K562 (cell line): ENCODE measurements at regions not wholly inside any gene's neighbourhood (a gene's known extent, or its start where the extent isn't known, plus 50 kb on each side); places are given as distances from the start of the nearest gene placed in this dataset.

Experiments used
- ATAC-seq: fragments of 200-7000 bp; cut with Tn5 transposase; 3 replicates; pipeline ENCODE4 v1.9.1; 2020; ENCODE audit warnings: moderate library complexity
- BruUV-seq: library from RNA; stranded (reverse); fragments of 400-500 nt; replicated peaks from 2 replicates; lab custom pipeline; 2021; lab: Mats Ljungman, UMichigan
- CTCF ChIA-PET: fragments of 300-600 bp; formaldehyde crosslinking; extraction: SDS; loops from one replicate; lab custom pipeline; 2021; ENCODE audit warnings: low intra/inter-chr PET ratio; lab: Yijun Ruan, JAX
- POLR2A ChIA-PET: fragments of 300-600, 350-650 bp; sonication (Branson Sonifier 250); formaldehyde crosslinking; extraction: SDS; loops from one replicate; lab custom pipeline; 2021; ENCODE audit warnings: antibody characterized with exemption, inconsistent platforms; lab: Yijun Ruan, JAX
- DNase-seq, 4 experiments: peaks; one replicate each; pipeline versions ENCODE4 v3.0.0 to v3.0.0-alpha.2; 2011 to 2018; ENCODE audit warnings: low spot score in 3 of 4, mixed read lengths in 3 of 4; ENCODE audit errors: extremely low read depth in 1 of 4
- FAIRE-seq: peaks from 2 replicates; lab custom pipeline; 2011; peaks lifted over from hg19 to GRCh38; lab: Jason Lieb, UNC
- H2AFZ ChIP-seq: 2 replicates; pipeline ENCODE4 v1.6.0; 2011; ENCODE audit warnings: low read depth, low read length, control low read depth, inconsistent platforms
- H3K27ac ChIP-seq: fragments of 200-600 bp; 3 replicates; pipeline ENCODE4 v1.8.0; 2011; ENCODE audit warnings: low read depth, mild to moderate bottlenecking, control low read depth, inconsistent platforms, low read length, moderate library complexity, mixed read lengths; ENCODE audit errors: extremely low read depth
- H3K27me3 ChIP-seq, 2 experiments: fragments of 300-600 bp in 1 of 2; 2 replicates in 1 of 2; 3 replicates in 1 of 2; pipeline versions ENCODE4 v1.6.0 to v1.8.0; 2011; ENCODE audit warnings: inconsistent platforms in 2 of 2, low read length in 2 of 2, mild to moderate bottlenecking in 1 of 2, mixed read lengths in 1 of 2, moderate library complexity in 1 of 2; ENCODE audit not compliant: control insufficient read depth in 2 of 2, insufficient read depth in 2 of 2
- H3K36me3 ChIP-seq: fragments of 300-600 bp; 3 replicates; pipeline ENCODE4 v1.8.0; 2011; ENCODE audit warnings: mild to moderate bottlenecking, low read length, inconsistent platforms; ENCODE audit not compliant: control insufficient read depth, insufficient read depth
- H3K4me1 ChIP-seq, 2 experiments: fragments of 200-600 bp in 1 of 2; replicated peaks in 1 of 2; 2 replicates in 1 of 2; 3 replicates in 1 of 2; pipeline versions ENCODE4 v1.5.1 to v1.8.0; 2011; ENCODE audit warnings: inconsistent platforms in 2 of 2, low read length in 2 of 2, mild to moderate bottlenecking in 1 of 2, mixed read lengths in 1 of 2, moderate library complexity in 1 of 2; ENCODE audit not compliant: control insufficient read depth in 2 of 2, insufficient read depth in 2 of 2
- H3K4me2 ChIP-seq: 2 replicates; pipeline ENCODE4 v1.6.1; 2011; ENCODE audit warnings: low read length, control low read depth, inconsistent platforms, mixed read lengths; ENCODE audit not compliant: insufficient read depth
- H3K4me3 ChIP-seq: fragments of 200-600 bp; sonication (generic), shearing (Covaris generic); 2 replicates; pipeline ENCODE4 v1.5.1; 2016; ENCODE audit warnings: control low read depth, inconsistent platforms
- H3K79me2 ChIP-seq: fragments of 200-600 bp; 3 replicates; pipeline ENCODE4 v1.8.0; 2011; ENCODE audit warnings: low read length, inconsistent platforms; ENCODE audit not compliant: control insufficient read depth, insufficient read depth
- H3K9ac ChIP-seq, 2 experiments: 2 replicates each; pipeline versions ENCODE4 v1.6.0 to v1.6.1; 2011; ENCODE audit warnings: low read depth in 2 of 2, low read length in 2 of 2, control low read depth in 1 of 2, inconsistent platforms in 1 of 2, mild to moderate bottlenecking in 1 of 2, mixed read lengths in 1 of 2; ENCODE audit not compliant: insufficient read depth in 1 of 2
- H3K9me1 ChIP-seq: one replicate; pipeline ENCODE4 v1.6.0; 2011; ENCODE audit warnings: inconsistent platforms, mild to moderate bottlenecking, low read length, moderate library complexity; ENCODE audit not compliant: control insufficient read depth, insufficient read depth
- H3K9me3 ChIP-seq: replicated peaks from 2 replicates; pipeline ENCODE4 v1.5.1; 2011; ENCODE audit warnings: low read depth, low read length, inconsistent platforms; ENCODE audit not compliant: control insufficient read depth, insufficient read depth
- H4K20me1 ChIP-seq: replicated peaks from 2 replicates; pipeline ENCODE4 v1.6.1; 2011; ENCODE audit warnings: low read length, inconsistent platforms, mixed read lengths; ENCODE audit not compliant: control insufficient read depth, insufficient read depth
- ELK3 ChIP-seq: fragments of 450-650 bp; formaldehyde crosslinking; IDR thresholded peaks from 2 replicates; pipeline ENCODE4 v1.4.0; 2020; ENCODE audit warnings: mild to moderate bottlenecking
- GMEB1 ChIP-seq: fragments of 250-450 bp; sonication (Bioruptor Pico); IDR thresholded peaks from 2 replicates; pipeline ENCODE4 v1.4.0; 2020; ENCODE audit warnings: mild to moderate bottlenecking
- MCM7 ChIP-seq, 2 experiments: fragments of 450-650 bp; IDR thresholded peaks; 2 replicates each; pipeline ENCODE4 v1.6.1; 2016 to 2018
- POU5F1 ChIP-seq: fragments of 150-350 bp; IDR thresholded peaks from 2 replicates; pipeline ENCODE4 v1.6.1; 2014; ENCODE audit warnings: borderline replicate concordance, low read length, low read depth, mild to moderate bottlenecking; ENCODE audit not compliant: partially characterized antibody
- PRDM10 ChIP-seq: fragments of 450-650 bp; IDR thresholded peaks from 2 replicates; pipeline ENCODE4 v1.6.1; 2018; ENCODE audit not compliant: partially characterized antibody
- SRSF9 ChIP-seq: fragments of 200-400 bp; formaldehyde crosslinking; IDR thresholded peaks from 2 replicates; pipeline ENCODE4 v1.6.1; 2017; ENCODE audit warnings: low read depth, low read length, borderline replicate concordance
- SUPT5H ChIP-seq: fragments of 450-650 bp; IDR thresholded peaks from 2 replicates; pipeline ENCODE4 v1.6.1; 2016
- TRIM25 ChIP-seq: fragments of 450-650 bp; IDR thresholded peaks from 2 replicates; pipeline ENCODE4 v1.7.0; 2016; ENCODE audit warnings: borderline replicate concordance
- ZNF274 ChIP-seq: IDR thresholded peaks from 2 replicates; pipeline ENCODE4 v1.6.1; 2011; ENCODE audit warnings: low read depth, mild to moderate bottlenecking, low read length, moderate library complexity, borderline replicate concordance
- ZNF655 ChIP-seq: fragments of 250-450 bp; sonication (Bioruptor Pico); IDR thresholded peaks from 2 replicates; pipeline ENCODE4 v1.5.0; 2021
- WGBS: fragments of 100-300 bp; shearing (Covaris generic); methylation state at CpG from one replicate; pipeline ENCODE4 v1.1.6; 2016; ENCODE audit warnings: low coverage, mixed read lengths; ENCODE audit not compliant: insufficient coverage; ENCODE audit errors: missing lambda C conversion rate; 5-methylcytosine and 5-hydroxymethylcytosine counted together
- in situ Hi-C: fragments of 300-500 bp; cut with MboI; formaldehyde crosslinking; loops from 4 replicates; pipeline ENCODE4 v1.15.0; 2018; ENCODE audit warnings: inconsistent platforms, mixed read lengths
- intact Hi-C: fragments of 100-400 bp; cut with micrococcal nuclease; formaldehyde crosslinking; loops from 2 replicates; pipeline ENCODE4 v1.14.2; 2022

GRCh38 chr4:31051151-31051550, 331.0 kb downstream of the PCDH7 start (continued):
- TF ChIP-seq GMEB1 (CRISPR knock-in tag): no peak
- no peak for TF ChIP-seq TRIM25

GRCh38 chr4:31051565-31051964, 331.4 kb downstream of the PCDH7 start:
- Histone ChIP-seq H3K9me1 (no peaks in the 10 kb centered on the region), H3K4me1 (no peaks in the 10 kb centered on the region), H3K4me2 (no peak overlapping the region), H4K20me1 (no peaks in the 10 kb centered on the region), H3K27me3 (no peaks in the 10 kb centered on the region), H3K9me3 (no peaks in the 10 kb centered on the region), H2AFZ (no peak overlapping the region), H3K36me3 (no peaks in the 10 kb centered on the region), H3K79me2 (no peaks in the 10 kb centered on the region), H3K4me3 (no peak overlapping the region), H3K27ac (no peak overlapping the region), H3K9ac (no peak overlapping the region)
- FAIRE-seq (no peak), DNase-seq (no peak), ATAC-seq (no peak)
- POLR2A ChIA-PET: no interaction called here
- 4% methylated on average over 3 of the region's 3 CpGs for WGBS
- BruUV-seq: no TSS peak
- in situ Hi-C loops (no loop called here), intact Hi-C loops (no loop called here)
- TF ChIP-seq POU5F1 (no peak), SUPT5H (no peak), ZNF274 (no peak), MCM7 (IDR thresholded peaks at IDR 0.05) (no peak), SRSF9 (no peak), ELK3 (CRISPR knock-in tag) (no peak), PRDM10 (no peak), ZNF655 (CRISPR knock-in tag) (no peak)
- CTCF ChIA-PET: no interaction called here
